ENCODE measurements at regions not wholly inside any gene's neighbourhood (a gene's known extent, or its start where the extent isn't known, plus 50 kb on each side); places are given as distances from the start of the nearest gene placed in this dataset.

- DNase-seq (ENCODE audit: low read depth) = no peak
These were observed 177.5 kb upstream of the AFF2 start for GRCh38 chrX:148322906-148323305.

GRCh38 chrX:148333989-148334388, 166.4 kb upstream of the AFF2 start:
- no peak overlapping the region for H3K4me3 ChIP-seq (ENCODE audit: low read length)

More at GRCh38 chrX:148322906-148323305, 177.5 kb upstream of the AFF2 start:
- no peak for TF ChIP-seq CTCF (IDR thresholded peaks at IDR 0.05; ENCODE audit: insufficient read depth, low read depth, low read length, missing control alignments)
- no peak overlapping the region for H3K4me3 ChIP-seq (ENCODE audit: low read length)

DNA sequence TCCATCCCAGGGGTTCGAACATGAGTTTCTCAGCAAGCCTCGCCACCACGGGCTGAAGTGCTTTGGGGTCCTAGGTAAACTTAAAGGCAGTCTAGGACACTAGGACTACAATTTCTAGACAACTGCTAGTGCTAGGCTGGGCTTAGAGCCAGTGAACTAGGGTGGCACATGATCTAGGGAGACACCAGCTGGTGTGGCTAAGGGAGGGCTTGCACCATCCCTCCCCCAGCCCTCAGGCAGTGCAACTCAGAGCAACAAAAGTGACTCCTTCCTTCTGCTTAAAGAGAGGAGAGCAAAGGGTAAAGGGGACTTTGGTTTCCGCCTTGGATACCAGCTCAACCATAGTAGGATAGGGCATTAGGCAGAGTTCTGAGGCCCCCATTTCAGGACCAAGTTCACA, 162.5 kb upstream of the AFF2 start:
- no peak overlapping the region for H3K4me3 ChIP-seq (ENCODE audit: low read length)
- no peak for TF ChIP-seq CTCF (IDR thresholded peaks at IDR 0.05; ENCODE audit: insufficient read depth, low read depth, low read length, missing control alignments)

More at GRCh38 chrX:148333989-148334388, 166.4 kb upstream of the AFF2 start:
- no peak for TF ChIP-seq CTCF (IDR thresholded peaks at IDR 0.05; ENCODE audit: insufficient read depth, low read depth, low read length, missing control alignments)
- DNase-seq (ENCODE audit: low read depth) = no peak

DNA sequence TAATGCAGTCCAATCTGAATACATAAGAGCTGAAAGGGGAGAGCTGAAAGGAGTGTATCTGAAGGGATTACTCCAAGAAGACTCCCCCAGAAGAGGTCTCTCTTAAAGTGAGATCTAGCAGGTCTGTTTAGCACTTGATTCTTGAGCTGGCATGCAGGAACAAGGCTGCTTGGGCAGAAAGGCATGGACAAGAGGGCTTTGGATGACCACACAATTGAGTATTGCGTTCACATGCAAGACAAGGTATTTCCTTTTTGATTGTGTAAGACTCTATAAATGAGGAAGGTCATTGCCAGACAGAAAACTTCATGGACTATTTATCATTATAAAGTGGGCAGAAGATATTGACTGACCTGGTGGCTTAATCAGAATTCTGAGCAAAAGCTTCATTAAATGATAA, 145.5 kb upstream of the AFF2 start:
- DNase-seq (ENCODE audit: low read depth) = no peak
- TF ChIP-seq CTCF (IDR thresholded peaks at IDR 0.05; ENCODE audit: insufficient read depth, low read depth, low read length, missing control alignments) = no peak
- H3K4me3 ChIP-seq (ENCODE audit: low read length) = no peak overlapping the region

More for the DNA sequence above, 162.5 kb upstream of the AFF2 start:
- DNase-seq (ENCODE audit: low read depth) = no peak

DNA sequence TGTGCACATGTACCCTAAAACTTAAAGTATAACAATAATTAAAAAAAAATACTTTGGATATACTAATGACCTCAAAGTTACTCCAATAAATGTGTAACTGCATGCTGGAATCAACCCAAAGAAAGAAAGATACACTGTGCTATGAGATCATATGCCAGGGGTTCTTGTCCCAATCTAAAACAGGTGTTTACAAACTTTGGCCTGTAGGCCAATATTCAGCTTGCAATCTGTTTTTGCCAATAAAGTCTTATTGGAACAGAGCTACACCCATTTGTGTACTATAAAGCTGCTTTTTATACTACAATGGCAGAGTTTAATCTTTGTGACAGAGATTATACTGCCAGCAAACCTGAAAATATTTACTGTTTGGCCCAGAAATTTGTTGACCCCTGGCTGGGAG, 138.8 kb upstream of the AFF2 start:
- DNase-seq (ENCODE audit: low read depth) = no peak
- no peak for TF ChIP-seq CTCF (IDR thresholded peaks at IDR 0.05; ENCODE audit: insufficient read depth, low read depth, low read length, missing control alignments)
- H3K4me3 ChIP-seq (ENCODE audit: low read length) = no peak overlapping the region

DNA sequence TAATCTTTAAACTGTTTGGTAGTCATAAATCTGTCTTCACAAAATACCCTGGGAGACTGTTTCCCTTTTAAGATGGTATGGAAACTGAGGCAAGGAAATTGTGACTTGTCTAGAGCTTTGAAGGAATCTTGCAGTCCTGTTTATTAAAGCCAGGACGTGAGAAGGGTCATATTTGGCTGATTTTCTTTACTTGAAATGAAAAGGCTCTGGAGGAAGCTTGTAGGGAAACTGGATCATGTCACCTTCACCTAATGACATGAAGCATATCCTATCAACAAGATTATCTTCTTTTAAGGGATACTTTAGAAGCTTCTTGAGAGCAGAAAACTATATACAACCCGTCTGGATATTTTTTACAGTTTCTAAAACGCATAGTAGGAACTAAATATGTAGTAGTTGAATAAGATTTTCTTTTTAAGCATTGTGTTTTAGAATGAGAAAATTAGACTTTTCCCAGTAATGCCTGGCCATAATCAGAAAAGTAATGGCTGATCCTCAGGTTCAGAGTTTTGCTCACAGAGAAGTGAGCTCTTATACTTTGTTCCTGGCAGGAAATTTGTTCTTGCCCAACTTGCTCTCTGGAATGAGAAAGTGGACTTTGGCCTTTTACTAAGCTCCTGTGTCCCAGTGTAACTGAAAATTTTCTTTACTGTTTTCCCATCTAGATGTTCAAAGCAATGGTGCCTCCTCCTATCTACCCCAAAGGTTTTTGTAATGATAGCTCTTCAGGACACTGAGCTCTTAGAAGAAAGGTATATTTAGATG, 136.8 kb upstream of the AFF2 start:
- TF ChIP-seq CTCF (IDR thresholded peaks at IDR 0.05; ENCODE audit: insufficient read depth, low read depth, low read length, missing control alignments) = no peak
- H3K4me3 ChIP-seq (ENCODE audit: low read length) = no peak overlapping the region
- DNase-seq (ENCODE audit: low read depth) = no peak

- DNase-seq (ENCODE audit: low read depth) = no peak
- H3K4me3 ChIP-seq (ENCODE audit: low read length) = no peak overlapping the region
- no peak for TF ChIP-seq CTCF (IDR thresholded peaks at IDR 0.05; ENCODE audit: insufficient read depth, low read depth, low read length, missing control alignments)
These were observed 135.2 kb upstream of the AFF2 start for GRCh38 chrX:148365233-148365632.

Measured in epithelial cell of esophagus (primary cell).